ENCODE measurements at regions not wholly inside any gene's neighbourhood (a gene's known extent, or its start where the extent isn't known, plus 50 kb on each side); places are given as distances from the start of the nearest gene placed in this dataset.

DNA sequence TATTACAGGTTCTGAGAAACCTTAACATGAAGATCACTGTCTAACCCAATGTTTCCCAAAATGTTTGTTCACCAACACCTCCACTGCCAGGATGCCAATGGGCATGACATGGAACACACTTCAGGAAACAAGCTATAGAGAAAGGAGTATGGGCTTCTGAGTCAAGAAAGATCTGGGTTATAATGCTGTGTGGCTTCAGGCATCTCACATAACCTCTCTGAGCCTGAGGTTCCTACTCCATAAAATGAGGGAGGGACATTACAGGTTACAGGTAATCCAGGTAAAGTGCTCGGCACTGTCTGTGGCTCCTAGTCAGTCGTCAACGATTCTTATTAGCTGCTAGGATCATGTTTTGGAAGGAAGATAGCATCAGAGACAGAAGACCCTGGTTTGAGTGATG, 126.4 kb upstream of the SMAD3 start:
- Histone ChIP-seq H3K27me3 (no peaks in the 10 kb centered on the region), H3K36me3 (no peaks in the 10 kb centered on the region), H3K9me3 (no peaks in the 10 kb centered on the region), H3K4me1 (no peaks in the 10 kb centered on the region), H3K4me3 (ENCODE audit: low read depth, low read length) (no peak overlapping the region)
- TF ChIP-seq, protein P1, sequence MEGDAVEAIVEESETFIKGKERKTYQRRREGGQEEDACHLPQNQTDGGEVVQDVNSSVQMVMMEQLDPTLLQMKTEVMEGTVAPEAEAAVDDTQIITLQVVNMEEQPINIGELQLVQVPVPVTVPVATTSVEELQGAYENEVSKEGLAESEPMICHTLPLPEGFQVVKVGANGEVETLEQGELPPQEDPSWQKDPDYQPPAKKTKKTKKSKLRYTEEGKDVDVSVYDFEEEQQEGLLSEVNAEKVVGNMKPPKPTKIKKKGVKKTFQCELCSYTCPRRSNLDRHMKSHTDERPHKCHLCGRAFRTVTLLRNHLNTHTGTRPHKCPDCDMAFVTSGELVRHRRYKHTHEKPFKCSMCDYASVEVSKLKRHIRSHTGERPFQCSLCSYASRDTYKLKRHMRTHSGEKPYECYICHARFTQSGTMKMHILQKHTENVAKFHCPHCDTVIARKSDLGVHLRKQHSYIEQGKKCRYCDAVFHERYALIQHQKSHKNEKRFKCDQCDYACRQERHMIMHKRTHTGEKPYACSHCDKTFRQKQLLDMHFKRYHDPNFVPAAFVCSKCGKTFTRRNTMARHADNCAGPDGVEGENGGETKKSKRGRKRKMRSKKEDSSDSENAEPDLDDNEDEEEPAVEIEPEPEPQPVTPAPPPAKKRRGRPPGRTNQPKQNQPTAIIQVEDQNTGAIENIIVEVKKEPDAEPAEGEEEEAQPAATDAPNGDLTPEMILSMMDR (IDR thresholded peaks at IDR 0.05; ENCODE audit: low read depth, low read length): no peak
- no peak for DNase-seq

DNA sequence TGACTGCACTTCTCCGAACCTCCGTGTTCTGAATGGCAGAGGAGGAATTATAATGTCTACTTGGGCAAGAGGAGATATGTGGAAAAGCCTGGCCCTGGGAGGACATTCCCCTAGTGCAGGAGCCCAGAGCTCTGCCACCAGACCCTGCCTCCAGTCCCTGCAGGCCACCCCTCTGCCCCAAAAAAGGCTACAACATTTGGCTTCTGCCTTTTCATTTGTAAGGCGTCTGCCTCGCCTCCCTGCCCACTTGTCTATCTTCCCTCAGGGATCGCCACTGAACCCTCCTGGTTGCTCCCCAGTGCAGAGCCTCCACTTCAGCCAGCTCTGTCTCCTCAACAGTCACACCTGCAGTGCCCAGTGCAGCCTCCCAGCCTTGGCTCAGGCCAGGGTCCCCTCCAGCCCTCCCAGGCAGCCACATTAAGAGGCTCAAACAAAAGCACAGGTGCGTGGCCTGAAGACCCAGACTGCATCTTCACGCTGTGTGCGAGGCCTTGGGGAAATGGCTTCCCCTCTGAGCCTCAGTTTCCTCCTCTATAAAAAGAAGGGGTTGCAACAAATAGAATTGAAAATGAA, 125.9 kb upstream of the SMAD3 start:
- Histone ChIP-seq H3K4me1 (no peaks in the 10 kb centered on the region), H3K9me3 (no peaks in the 10 kb centered on the region), H3K27me3 (no peaks in the 10 kb centered on the region), H3K4me3 (ENCODE audit: low read depth, low read length) (no peak overlapping the region), H3K36me3 (no peaks in the 10 kb centered on the region)
- TF ChIP-seq, protein P1 (IDR thresholded peaks at IDR 0.05; ENCODE audit: low read depth, low read length): no peak
- DNase-seq: no peak

DNA sequence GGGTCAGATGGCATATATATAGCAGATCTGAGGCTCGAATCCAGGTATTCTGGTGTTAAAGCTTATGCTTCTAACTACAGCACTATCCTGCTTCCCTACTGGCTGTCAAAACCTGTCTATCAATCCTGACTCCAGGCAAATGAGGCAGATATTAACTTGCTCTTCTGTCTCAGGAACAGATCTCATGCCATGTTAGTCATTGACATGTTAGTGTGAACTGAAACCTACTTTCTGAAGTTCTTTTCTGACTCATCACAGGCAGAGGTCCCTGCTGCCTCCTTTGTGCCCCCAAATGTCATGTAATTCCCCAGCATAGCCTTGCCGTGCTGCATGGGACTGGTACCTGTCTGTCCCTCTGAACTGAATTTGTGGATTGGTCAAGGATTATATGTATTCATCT, 125.0 kb upstream of the SMAD3 start:
- TF ChIP-seq, protein P1 (IDR thresholded peaks at IDR 0.05; ENCODE audit: low read depth, low read length): no peak
- no peaks in the 10 kb centered on the region for H3K36me3 ChIP-seq
- H3K9me3 ChIP-seq: no peaks in the 10 kb centered on the region
- no peak for DNase-seq
- H3K4me3 ChIP-seq (ENCODE audit: low read depth, low read length): no peak overlapping the region
- H3K27me3 ChIP-seq: no peaks in the 10 kb centered on the region
- no peaks in the 10 kb centered on the region for H3K4me1 ChIP-seq

DNA sequence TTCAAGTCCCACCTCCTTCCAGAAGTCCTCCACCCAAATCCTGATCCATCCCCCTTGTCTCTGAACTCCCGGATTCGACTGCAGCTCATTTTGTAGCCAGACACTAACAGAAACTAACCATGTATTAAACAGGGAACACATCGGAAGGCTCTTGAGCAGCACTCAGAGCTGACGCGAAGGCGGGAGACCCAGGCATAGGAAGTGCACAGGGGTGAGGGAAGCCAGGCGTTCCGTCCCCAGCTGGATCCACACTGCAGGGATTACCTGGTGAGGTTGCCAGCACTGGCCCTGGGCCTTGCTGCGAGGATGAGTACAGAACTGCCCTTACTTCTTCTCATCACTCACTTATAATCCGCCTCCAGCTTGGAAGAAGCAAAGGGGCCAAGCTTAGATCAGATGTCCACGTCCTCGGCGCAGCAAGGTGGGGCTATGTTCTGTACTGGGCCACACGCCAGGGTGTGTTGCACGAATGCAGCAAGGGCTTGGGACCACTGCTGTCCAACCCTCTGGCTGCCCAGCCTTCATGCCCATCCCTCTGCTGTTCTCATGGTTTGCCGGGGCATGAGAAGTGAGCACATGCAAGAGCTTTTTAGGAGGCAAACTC, 124.2 kb upstream of the SMAD3 start:
- no peaks in the 10 kb centered on the region for H3K4me1 ChIP-seq
- no peak overlapping the region for H3K4me3 ChIP-seq (ENCODE audit: low read depth, low read length)

DNA sequence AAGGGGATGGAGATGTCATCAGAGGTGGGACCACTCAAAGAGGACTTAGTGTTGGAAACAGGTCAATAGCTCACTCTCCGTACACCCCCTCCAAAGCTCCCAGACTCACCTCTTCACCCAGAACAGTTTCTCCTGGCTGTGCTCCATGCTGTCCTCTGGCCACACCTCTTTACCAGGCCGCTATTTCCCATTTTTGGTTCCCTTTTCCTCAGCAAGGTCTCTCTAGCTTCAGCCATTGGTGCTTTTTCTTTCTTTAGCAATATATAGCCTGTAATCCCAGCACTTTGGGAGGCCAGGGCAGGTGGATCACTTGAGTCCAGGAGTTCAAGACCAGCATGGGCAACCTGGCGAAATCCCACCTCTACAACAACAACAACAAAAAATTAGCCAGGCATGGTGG, 123.6 kb upstream of the SMAD3 start:
- no peaks in the 10 kb centered on the region for H3K9me3 ChIP-seq
- H3K36me3 ChIP-seq: no peaks in the 10 kb centered on the region
- H3K4me1 ChIP-seq: no peaks in the 10 kb centered on the region
- H3K4me3 ChIP-seq (ENCODE audit: low read depth, low read length): no peak overlapping the region
- H3K27me3 ChIP-seq: no peaks in the 10 kb centered on the region
- TF ChIP-seq, protein P1 (IDR thresholded peaks at IDR 0.05; ENCODE audit: low read depth, low read length): no peak
- no peak for DNase-seq

More for the DNA sequence above, 124.2 kb upstream of the SMAD3 start:
- no peak for DNase-seq
- H3K9me3 ChIP-seq: no peaks in the 10 kb centered on the region
- no peaks in the 10 kb centered on the region for H3K27me3 ChIP-seq
- TF ChIP-seq, protein P1 (IDR thresholded peaks at IDR 0.05; ENCODE audit: low read depth, low read length): no peak
- no peaks in the 10 kb centered on the region for H3K36me3 ChIP-seq

DNA sequence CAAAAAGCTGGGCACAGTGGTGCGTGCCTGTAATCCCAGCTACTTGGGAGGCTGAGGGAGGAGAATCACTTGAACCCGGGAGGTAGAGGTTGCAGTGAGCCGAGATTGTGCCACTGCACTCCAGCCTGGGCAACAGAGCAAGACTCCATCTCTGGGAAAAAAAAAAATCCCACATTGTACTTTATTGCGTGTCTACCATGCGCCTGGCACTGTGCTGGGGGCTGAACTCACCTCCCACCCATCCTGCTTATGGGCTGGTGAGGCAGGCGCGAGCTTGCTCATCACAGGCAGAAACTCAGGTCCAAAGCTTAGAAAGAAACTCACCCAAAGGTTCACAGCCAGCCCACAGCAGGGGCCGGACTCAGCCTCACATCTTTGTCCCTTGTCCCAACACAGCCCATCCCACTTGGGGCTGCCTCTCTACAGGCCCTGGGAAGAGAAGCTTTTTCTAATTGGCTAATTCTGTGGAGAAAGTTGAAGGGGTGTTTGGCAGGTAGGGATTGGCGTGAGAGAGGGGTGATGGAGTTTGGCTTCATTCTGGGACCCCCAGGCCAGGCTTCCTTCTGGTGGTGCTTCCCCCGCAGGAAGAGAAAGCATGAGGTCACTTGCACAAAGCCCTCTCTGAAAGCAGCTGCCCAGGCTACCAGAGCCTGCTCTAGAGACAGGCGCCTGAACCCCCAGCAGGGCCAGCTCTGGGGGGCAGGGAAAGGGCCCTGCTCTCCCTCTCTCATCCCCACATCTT, 122.6 kb upstream of the SMAD3 start:
- DNase-seq: no peak
- Histone ChIP-seq H3K4me3 (ENCODE audit: low read depth, low read length) (no peak overlapping the region), H3K9me3 (no peaks in the 10 kb centered on the region), H3K4me1 (no peaks in the 10 kb centered on the region), H3K36me3 (no peaks in the 10 kb centered on the region), H3K27me3 (no peaks in the 10 kb centered on the region)
- TF ChIP-seq, protein P1 (IDR thresholded peaks at IDR 0.05; ENCODE audit: low read depth, low read length): no peak

Data from BE2C (cell line).